ENCODE measurements at regions not wholly inside any gene's neighbourhood (a gene's known extent, or its start where the extent isn't known, plus 50 kb on each side); places are given as distances from the start of the nearest gene placed in this dataset.
"Not testable (repeated sequence)": the region's sequence is repeated elsewhere in the genome, so short reads cannot be mapped to it uniquely, and the experiment has no call there.

DNA sequence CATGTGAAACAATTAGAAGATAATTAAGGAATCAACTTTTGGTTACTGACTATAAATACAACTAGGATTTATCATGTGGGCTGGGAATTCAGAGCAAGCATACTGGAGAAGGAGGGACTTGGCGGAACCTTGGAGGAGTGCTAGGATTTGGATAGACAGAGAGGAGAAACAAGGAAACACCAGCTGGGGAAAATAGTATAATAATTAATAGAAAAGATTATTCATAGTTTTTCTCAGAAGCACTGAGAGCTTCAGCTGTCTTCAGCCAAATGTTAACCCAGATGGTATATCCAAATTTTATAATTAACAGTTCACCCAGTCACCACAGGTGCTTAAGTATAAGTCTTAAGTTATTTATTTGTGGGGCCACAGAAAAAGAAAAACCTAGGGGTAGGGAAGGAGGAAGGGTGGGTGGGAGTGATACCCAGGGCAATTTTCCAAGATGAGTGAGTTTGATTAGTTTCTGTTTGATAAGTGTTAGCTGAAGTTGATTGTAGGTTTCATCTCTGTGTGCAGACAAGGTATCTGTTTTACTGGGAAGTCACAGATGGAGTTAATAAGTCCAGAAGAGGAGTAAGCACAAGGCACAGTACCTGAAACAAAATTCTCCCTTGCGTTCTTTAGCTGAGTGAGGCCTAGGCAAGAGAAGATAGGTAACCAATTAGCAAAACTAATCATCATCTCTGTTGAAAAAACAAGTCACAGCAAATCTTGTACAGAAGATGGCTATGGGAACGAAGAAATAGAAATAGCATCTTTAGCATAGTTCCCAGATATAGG, 175.5 kb downstream of the TFAP2B start:
- DNase-seq: no peak

DNA sequence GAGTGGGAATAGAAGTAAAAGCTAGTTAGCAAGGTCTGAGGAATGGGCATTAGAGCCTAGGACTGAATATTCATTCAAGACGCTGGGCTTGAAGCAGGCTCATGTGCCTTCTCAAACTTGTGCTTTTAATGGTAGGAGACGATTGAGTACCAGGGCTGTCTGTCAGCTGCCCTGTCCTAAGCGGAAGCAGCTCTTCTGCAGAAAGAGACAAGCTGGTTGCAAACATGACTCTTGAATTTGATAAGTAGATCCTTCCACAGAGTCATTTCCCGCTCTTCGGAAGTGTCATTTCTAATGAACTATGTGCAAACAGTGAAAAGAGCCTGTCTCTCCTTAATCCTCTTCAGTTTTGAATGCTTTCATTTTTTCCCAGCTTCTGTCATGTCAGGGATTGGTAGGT, 176.4 kb downstream of the TFAP2B start:
- DNase-seq: no peak

DNA sequence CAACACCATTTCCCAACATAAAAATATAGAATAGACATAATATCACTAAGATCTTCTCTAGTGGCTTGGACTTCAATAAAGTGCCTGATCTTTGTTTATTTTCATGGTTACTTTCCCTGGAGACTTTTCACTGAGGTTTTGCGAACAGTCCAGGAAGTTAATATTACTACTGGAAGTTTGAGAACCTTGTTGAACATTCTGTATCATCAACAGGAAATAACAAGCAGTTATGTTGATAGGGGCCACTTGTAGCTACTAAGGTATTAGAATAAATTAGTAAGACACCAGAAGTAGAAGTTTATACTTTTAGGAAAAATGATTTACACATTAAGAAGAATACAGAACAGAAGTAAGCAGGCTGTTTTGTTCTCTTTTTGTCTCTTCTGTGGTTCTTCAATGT, 180.2 kb downstream of the TFAP2B start:
- DNase-seq: no peak

DNA sequence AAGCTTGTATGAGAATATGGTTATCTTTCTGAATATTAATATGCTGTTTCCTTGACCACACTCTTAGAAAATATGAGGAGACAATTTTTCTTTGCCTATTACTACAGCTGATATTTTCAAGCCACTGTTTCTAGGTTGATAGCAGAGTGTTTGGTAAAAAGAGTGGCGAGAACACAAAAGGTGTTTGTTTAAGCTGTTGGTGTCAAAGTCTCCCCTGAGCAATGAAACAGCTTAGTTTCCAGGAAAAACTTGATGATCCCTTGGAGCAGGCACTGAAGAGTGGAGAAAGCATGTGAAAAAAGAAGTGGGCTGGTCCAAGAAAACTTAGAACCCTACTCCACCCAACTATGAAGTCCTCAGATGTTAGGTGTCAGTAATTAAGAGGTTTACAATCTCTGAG, 182.7 kb downstream of the TFAP2B start:
- no peak for DNase-seq

DNA sequence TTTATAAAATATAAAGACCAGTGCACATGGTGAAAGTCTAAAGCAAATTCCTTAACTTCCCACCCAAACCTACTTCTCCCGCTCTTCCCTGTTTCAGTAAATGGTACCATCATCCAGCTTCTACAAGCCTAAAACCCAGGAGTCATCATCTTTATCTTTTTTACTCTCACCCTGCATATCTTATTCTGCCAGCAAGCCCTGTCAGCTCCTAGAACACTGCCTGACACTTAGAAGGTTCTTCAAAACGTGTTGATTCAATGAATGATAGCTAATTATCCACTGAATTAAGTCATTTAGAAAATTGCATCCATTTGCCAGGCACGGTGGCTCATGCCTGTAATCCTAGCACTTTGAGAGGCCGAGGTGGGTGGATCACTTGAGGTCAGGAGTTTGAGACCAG, 185.7 kb downstream of the TFAP2B start:
- no peak for DNase-seq

DNA sequence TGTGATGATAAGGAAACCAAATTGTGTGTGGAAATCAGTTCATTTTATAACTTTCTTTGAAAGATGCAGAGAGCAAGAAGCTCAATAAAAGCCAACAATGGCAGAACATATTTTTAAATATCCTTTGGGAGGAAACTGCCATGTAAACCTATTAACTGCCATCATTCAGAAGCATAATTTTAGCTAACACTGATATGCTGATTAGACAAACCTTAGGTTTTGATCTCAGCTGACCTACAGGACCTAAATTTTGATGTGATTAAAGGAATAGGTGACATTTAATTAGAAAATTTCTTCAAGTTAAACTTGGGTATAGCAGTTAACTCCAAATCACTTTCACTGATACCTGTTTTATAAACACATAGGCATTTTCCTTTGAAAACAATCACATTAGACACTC, 187.1 kb downstream of the TFAP2B start:
- DNase-seq: no peak

DNA sequence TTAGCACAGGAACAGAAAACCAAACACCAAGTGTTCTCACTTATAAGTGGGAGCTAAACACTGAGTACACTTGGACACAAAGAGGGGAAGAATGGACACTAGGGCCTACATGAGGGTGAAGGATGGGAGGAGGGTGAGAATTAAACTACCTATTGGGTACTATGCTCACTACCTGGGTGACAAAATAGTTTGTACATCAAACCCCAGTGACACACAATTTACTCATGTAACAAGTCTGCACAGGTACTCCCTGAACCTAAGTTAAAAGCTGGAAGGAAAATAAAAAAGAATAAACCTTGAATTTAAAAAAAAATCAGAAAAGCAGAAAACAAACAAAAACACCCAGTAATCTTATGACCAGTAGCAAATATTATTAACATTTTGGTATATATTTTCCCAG, 188.6 kb downstream of the TFAP2B start:
- DNase-seq: no peak

DNA sequence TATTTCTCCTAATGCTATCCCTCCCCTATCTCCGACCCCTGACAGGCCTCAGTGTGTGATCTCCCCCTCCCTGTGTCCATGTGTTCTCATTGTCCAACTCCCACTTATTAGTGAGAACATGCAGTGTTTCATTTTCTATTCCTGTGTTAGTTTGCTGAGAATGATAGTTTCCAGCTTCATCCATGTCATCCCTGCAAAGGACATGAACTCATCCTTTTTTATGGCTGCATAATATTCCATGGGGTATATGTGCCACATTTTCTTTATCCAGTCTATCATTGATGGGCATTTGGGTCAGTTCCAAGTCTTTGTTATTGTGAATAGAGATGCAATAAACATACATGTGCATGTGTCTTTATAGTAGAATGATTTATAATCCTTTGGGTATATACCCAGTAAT, 190.0 kb downstream of the TFAP2B start:
- DNase-seq: not testable (repeated sequence)

DNA sequence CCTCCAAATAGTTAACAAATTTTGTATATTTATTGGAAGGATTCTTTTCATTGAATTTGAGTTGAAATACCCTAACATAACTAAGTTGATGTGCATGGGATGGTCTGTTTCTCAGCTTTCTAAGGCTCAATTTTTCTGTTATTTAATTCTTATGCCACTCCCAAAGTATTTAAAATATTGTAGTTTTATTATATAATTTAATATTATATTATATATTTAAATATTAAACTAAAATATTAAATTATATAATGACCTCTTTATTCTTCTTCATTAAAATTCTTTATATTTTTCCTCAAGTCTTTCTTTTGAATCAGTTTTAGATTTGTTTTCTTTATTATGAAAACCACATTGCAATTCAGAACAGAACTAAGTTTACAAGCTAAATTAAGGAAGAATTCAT, 194.7 kb downstream of the TFAP2B start:
- no peak for DNase-seq

DNA sequence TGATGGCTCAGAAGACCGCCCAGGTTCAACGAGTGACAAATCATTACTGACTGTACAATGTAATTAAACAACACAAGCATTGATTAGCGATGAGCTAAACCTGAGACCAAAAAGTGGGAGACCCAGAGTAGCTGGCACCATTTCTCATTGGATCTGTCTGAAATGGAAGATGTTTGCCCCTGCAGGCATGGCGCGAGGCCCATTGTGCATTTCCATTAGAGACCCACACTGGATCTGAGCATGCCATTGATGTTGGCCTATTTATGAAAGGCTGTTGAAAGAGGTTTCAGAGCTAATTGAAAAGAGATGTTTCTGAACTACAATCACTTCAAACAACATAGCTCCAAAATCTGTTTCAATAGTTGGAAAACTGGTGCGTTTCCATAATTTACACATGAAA, 196.7 kb downstream of the TFAP2B start:
- DNase-seq: no peak

DNA sequence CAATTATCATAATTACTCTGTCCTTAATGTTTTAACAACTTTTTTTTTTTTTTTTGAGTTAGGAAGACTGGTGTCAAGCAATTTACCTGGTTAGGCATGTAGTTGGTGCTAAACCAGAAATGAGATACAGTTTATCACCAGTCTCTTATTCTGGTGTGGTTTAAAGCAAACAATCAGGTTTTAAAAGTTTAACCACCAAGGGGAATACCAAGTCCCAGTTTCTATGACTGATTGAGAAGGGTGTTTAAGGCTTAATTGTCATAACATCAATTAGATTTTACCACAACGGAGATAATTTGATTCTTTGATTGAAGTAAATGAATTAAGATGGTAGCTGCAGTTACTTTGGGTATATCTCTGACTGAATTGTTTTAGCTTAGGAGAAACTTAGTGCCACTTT, 197.8 kb downstream of the TFAP2B start:
- no peak for DNase-seq

DNA sequence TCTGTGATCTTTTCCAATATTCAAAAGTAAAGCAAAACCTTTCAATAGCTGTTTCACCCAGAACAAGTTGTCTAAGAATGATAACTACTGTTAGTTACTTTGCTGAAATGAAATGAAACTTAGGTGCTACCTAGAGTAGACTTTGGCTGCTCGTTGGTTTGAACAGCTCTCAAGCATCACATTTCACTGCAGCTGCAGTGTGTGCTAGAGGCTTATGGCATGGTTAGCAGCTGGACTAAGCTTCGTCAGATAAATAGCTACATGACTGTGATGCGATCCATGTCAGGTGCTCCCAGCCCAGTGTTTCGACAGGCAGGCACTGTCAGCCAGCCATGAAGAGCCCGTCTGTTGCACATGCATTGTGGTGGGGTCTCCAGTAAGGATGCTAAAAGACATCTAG, 201.1 kb downstream of the TFAP2B start:
- DNase-seq: no peak

DNA sequence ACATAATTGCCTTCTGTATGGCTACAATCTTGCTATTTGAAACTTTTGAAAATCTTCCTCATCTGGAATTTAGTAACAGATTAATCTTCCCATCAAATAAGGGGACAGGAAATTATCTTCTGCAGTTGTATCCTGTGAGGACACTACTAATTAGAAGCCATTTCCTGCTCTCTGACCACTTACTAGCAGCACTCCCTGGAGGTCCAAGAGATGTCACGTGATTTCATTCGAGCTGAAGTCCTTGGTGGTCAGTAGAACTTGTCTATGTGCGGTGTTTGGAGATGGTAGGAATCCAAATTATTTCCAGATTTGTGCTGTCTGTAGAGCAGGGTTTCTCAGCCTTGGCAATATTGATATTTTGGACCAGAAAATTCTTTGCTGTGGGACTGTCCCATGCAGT, 202.5 kb downstream of the TFAP2B start:
- peak in 1 of 3 donors; percentile 16 for DNase-seq

DNA sequence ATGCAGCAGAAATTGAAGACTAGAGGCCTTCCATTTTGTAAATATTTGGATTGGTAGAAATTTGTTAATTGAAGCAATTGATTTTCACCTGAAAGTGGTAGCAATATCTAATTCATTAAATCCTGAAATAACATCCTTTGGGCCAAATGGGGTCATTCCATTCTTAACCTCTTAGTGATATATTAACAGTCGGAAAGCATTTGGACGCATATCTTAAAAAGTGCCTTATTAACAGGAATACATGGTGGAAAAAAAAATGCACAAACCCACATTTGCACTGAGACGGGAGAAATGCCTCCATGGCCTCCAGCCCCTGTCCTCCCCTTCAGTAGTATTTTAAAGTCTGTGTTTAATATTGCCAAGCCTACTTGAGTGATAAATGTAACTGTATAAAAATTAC, 205.5 kb downstream of the TFAP2B start:
- DNase-seq: no peak

DNA sequence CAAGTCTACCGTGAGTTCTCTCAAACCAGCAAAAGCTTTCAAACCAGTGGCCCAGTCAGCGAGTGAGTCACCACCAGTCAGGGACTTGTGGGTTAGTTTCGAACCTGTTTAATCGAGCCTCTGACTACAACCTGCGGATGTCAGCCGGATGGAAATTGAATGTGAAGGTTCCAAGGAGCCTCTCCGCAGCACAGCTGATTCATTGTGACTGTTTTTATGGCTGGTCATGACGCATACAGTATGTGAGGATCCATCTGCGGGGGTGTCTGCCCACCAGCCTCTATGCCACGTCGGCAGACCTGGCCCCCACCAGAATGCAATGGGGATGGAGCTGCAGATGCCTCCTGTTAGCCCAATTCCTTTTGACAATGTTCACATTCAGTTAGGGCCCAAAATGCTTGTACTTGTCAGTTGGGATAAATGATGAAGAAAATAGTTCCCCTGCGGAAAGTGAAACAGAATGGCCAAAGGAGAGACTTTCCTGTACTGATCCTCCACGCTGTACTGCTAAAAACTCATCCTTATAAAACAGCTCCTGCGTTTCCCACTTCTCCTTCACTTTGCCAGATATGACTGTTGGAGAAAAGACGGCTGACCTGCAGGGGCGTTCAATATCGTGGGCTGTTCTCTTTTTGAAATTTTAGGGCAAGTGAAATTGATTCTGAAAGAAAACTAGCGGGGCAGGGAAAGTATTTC, 206.6 kb downstream of the TFAP2B start:
- DNase-seq: no peak

DNA sequence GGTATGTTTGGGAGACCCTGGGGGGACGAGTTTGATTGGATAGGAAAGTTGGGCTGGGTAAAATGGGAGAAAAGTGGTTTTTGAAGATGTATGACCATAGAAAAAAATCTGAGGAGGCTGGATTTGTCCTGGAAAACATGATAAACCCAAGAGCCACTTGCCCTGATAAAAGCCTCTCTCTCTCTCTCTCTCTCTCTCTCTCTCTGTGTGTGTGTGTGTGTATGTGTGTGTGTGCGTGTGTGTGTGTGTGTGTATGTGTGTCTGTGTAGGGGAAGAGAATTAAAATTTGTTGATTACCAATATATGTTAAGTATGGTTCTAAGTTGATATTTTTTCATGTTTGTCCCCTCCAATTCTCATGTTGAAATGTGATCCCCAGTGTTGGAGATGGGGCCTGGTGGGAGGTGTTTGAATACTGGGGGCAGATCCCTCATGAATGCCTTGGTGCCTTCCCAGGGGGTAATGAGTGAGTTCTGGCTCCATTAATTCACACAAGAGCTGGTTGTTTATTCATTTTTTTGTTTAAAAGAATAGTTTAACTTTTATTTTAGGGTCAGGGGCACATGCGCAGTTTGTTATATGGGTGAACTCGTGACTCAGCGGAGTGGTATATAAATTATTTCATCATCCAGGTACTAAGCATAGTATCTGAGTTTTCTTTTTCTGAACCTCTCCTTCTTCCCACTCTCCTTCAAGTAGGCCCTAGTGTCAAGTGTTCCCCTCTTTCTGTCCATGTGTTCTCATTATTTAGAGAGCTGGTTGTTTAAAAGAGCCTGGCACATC, 208.8 kb downstream of the TFAP2B start:
- DNase-seq: no peak

DNA sequence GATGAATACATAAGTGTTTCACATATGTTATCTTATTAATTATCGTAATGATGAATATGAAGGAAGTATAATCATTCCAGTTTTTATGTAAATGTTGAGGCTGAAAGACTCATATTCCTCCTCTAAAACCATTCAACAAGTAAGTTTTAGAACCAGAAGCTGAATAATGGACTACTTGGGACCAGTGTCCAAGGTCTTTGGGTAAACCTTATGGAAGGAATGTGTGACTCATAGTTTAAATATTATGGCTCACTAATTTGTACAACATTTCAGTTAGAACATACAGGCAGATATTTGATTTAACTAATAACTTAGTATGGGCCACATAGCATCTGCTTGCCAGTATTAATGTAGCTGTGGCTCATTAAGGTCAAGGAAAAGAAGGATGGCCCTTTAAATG, 209.6 kb downstream of the TFAP2B start:
- DNase-seq: no peak

DNA sequence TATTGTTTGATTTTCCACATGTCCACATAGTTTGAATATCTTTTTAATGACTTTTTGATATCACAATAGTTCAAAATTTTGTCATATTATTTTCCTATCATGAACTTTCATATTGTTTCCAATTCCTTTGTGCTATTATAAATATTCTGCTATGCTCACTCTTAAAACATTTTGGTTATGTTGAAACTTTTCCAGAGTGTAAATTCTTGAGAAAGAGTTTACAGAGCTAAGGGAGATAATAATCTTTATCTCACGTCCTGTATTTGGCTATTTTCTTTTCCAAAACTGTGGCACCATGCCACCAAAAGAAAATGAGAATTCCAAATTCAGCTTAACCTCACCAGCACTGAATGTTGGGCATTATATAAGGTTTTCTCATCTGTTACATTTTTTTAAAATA, 210.9 kb downstream of the TFAP2B start:
- no peak for DNase-seq

DNA sequence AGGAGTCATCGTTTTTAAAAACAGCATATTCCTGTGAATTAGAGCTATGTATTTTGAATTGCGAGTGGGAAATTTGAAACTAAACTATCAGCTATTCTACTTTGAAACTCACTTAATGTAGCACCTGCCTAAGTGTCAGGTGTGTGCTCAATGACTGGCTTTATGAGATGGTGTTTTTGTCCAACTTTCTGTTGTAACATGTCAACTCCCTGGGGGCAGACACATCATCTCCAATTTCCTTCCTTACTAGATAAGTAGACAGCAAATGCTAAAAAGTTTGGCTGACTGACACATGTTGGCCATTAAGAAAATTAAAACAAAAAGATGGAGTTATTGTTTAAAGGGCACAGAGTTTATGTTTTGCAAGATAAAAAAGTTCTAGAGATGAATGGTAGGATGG, 226.9 kb downstream of the TFAP2B start:
- DNase-seq: no peak

DNA sequence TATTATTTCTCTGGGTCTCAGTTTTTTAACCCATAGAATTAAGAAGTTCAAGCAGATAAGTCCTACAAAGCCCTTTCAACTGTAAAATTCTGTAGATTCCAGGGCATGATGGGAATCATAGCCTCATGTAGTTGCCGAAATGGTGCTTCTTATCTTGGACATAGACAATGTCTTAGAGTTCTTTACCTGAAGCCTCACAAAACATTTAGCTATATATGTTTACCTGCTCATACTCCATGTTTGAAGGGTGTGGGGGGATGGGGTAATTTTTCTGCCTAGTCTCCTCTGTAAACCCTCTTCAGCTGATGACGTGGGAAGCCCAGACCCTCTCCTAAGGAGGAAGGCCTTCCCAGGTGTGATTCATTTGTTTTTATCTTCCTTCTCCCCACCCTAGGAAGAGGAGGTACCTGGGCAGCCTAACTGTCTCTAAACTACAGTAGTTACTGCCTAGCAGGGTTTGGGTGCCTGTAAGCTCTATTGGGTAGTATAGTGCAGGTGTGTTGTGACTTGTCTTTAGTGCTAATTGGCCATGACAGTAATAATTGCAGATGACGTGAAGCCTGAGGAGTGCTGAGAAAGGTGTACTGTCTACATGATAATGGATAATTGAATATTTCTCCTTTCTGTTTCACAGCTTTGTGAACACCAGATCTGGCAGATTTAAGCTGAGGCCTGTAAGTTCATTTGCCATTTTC, 230.8 kb downstream of the TFAP2B start:
- no peak for DNase-seq

DNA sequence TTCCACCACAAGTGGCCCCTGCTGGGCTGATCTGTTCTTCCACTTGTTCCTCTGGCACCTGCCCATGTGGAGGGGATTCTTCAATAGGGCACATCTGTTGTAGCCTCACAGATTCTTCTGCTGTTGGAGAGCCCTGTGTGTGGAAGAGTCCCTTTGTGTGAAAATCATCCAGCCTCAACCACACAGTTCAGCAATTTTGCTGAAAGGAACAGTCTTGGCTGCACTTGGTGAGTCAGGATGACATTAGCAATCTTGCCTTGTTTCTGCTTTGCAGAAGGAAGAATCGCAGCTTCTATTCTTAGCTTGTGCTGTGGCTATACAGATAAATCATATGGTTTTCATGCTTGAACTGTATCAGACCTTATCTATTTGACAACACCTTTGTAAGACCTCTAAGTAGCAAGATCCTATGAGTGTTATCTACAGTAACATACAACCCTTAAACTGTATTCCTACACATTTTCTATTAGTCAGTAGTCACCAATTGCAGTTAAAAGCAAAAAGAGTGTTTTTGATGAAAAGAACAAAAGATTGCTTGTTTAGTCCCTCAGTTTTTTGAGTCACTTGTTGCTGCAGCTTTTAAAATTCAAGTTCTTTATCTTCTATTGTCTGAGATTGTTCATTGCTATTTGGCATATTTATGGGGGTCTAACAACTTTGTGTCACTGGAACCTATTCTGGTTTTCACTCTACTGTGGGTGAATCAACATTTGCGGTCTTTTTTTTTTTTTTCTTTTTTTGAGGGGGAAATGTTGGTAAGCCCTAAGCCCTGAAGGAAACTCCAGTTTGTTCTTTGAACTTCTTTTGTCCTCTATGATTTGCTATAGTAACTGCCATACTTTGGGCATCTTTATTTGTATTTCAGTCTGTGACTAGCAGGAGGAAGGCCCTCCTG, 231.6 kb downstream of the TFAP2B start:
- no peak for DNase-seq

Data from muscle of back (tissue), 3 donors.